Choroid plexus epithelial cell (primary cell): ENCODE measurements at regions not wholly inside any gene's neighbourhood (a gene's known extent, or its start where the extent isn't known, plus 50 kb on each side); places are given as distances from the start of the nearest gene placed in this dataset.
"Not testable (repeated sequence)": the region's sequence is repeated elsewhere in the genome, so short reads cannot be mapped to it uniquely, and the experiment has no call there.

Experiments
- DNase-seq: peaks from one replicate; pipeline ENCODE4 v3.0.0-alpha.2; 2010; ENCODE audit warnings: low read depth
- H3K4me3 ChIP-seq: 2 replicates; pipeline ENCODE4 v1.5.1; 2011; ENCODE audit warnings: low read depth, mild to moderate bottlenecking, control low read depth, low read length, moderate library complexity
- CTCF ChIP-seq: conservative IDR thresholded peaks from 2 replicates; pipeline ENCODE4 v1.5.1; 2011; ENCODE audit warnings: low read depth, mild to moderate bottlenecking, control low read depth, inconsistent platforms, low read length, moderate library complexity

GRCh38 chr5:91929522-91929817 is 546.4 kb upstream of the ARRDC3 start:
- TF ChIP-seq CTCF, result no peak
- no peak for DNase-seq

GRCh38 chr5:91928754-91929521 is 545.8 kb upstream of the ARRDC3 start:
- no peak overlapping the region for H3K4me3 ChIP-seq
- peak; percentile 53 for TF ChIP-seq CTCF
- DNase-seq, result peak; percentile 44

More at GRCh38 chr5:91929522-91929817, 546.4 kb upstream of the ARRDC3 start:
- H3K4me3 ChIP-seq, result no peak overlapping the region

DNA sequence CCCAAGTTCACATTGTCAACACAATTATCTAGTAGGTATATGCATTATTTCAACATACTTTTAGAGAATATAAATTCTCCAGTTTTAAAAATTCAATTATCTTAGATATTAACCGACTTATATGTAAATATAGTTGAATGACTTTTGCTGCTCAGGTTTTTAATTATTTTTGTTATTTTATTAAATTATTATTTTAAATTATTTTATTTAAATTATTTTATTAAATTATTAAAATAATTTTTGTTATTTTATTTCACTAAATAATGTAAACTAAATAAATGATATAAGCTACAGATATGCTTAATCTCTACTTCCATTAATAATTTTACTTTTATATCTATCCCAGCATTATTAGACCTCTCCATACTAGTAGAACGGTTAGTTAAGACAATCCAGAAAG is 544.3 kb upstream of the ARRDC3 start:
- DNase-seq, result no peak
- TF ChIP-seq CTCF, result no peak

GRCh38 chr5:91925249-91925648 is 542.1 kb upstream of the ARRDC3 start:
- no peak for TF ChIP-seq CTCF
- H3K4me3 ChIP-seq, result no peak overlapping the region
- DNase-seq, result no peak

More for the DNA sequence above, 544.3 kb upstream of the ARRDC3 start:
- H3K4me3 ChIP-seq, result no peak overlapping the region

DNA sequence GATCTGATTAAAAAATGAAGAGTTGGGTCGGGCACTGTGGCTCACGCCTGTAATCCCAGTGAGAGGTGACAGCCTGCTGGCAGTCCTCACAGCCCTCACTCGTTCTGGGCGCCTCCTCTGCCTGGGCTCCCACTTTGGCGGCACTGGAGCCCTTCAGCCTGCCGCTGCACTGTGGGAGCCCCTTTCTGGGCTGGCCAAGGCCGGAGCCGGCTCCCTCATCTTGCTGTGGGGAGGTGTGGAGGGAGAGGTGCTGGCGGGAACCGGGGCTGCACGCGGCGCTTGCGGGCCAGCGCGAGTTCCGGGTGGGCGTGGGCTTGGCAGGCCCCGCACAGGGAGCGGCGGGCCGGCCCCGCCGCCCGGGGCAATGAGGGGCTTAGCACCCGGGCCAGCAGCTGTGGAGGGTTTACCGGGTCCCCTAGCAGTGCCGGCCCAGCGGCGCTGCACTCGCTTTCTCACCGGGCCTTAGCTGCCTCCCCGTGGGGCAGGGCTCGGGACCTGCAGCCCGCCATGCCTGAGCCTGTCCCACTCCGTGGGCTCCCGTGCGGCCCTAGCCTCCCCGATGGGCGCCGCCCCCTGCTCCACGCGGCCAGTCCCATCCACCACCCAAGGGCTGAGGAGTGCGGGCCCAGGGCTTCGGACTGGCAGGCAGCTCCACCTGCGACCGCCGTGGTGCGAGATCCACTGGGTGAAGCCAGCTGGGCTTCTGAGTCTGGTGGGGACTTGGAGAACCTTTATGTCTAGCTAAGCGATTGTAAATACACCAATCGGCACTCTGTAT is 534.1 kb upstream of the ARRDC3 start:
- DNase-seq, H3K4me3 ChIP-seq: not testable (repeated sequence)

DNA sequence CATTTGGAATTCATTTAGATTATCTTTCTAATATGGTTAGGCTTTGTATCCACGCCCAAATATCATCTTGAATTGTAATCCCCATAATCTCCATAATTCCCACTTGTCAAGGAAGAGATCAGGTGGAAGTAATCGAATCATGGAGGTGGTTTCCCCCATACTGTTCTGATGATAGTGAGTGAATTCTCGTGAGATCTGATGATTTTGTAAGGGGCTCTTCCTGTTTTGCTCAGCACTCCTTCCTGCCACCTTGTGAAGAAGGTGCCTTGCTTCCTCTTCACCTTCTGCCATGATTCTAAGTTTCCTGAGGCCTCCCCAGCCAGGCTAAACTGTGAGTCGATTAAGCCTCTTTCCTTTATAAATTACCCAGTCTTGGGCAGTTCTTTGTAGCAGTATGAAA is 527.5 kb upstream of the ARRDC3 start:
- no peak for DNase-seq
- no peak overlapping the region for H3K4me3 ChIP-seq
- TF ChIP-seq CTCF, result no peak

DNA sequence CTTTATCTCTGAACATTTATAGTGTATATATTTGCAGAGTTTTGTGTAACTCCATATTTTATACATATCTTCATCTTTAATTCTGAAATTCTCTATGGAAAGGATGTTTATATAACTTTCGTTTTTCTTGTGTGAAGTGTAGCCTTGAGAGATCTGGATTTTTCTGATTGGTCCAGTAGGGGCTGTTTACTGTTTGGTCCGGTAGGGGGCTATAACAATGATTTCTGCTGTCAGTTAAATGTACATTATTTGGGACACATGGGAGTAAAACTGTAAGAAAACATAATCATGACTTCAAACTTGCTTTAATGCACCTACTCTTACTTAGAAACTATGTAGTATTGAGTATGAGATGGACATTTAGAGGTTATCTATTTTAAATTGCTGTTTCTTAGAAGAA is 527.1 kb upstream of the ARRDC3 start:
- no peak for TF ChIP-seq CTCF
- H3K4me3 ChIP-seq, result no peak overlapping the region
- DNase-seq, result no peak
